A673 (cell line): ENCODE measurements at regions not wholly inside any gene's neighbourhood (a gene's known extent, or its start where the extent isn't known, plus 50 kb on each side); places are given as distances from the start of the nearest gene placed in this dataset.

Experiments used
- BruUV-seq: library from RNA; stranded (reverse); fragments of 400-500 nt; replicated peaks from 2 replicates; lab custom pipeline; 2021; lab: Mats Ljungman, UMichigan
- CTCF ChIA-PET: fragments of 300-600 bp; sonication (Branson Sonifier 250); formaldehyde crosslinking; loops from one replicate; lab custom pipeline; 2022; ENCODE audit warnings: antibody characterized with exemption; lab: Charles Lee
- POLR2A ChIA-PET: fragments of 300-600 bp; sonication (Branson Sonifier 250); formaldehyde crosslinking; loops from one replicate; lab custom pipeline; 2022; ENCODE audit warnings: antibody characterized with exemption; ENCODE audit not compliant: low non-redundant PET; lab: Charles Lee
- DNase-seq: peaks from one replicate; pipeline ENCODE4 v3.0.0-alpha.2; 2015; ENCODE audit warnings: low spot score
- H3K27ac ChIP-seq: fragments of 200-600 bp; sonication (generic); 2 replicates; pipeline ENCODE4 v1.5.1; 2016; ENCODE audit warnings: mixed run types, low read depth, mild to moderate bottlenecking, mixed read lengths, antibody characterized with exemption, low read length; ENCODE audit not compliant: poor library complexity, severe bottlenecking
- H3K27me3 ChIP-seq: fragments of 200-600 bp; sonication (generic); replicated peaks from 2 replicates; pipeline ENCODE4 v1.6.1; 2017; ENCODE audit warnings: mixed run types, low read depth, mild to moderate bottlenecking, mixed read lengths, antibody characterized with exemption, low read length; ENCODE audit not compliant: insufficient read depth, poor library complexity
- H3K36me3 ChIP-seq: fragments of 200-600 bp; sonication (generic); 2 replicates; pipeline ENCODE4 v1.6.1; 2016; ENCODE audit warnings: mixed run types, mild to moderate bottlenecking, mixed read lengths, antibody characterized with exemption, low read length; ENCODE audit not compliant: insufficient read depth, poor library complexity, severe bottlenecking
- H3K4me1 ChIP-seq: fragments of 200-600 bp; sonication (generic); 2 replicates; pipeline ENCODE4 v1.6.1; 2017; ENCODE audit warnings: mixed run types, mild to moderate bottlenecking, mixed read lengths, antibody characterized with exemption, low read length; ENCODE audit not compliant: insufficient read depth, poor library complexity, severe bottlenecking
- H3K4me3 ChIP-seq: fragments of 200-600 bp; sonication (generic); 2 replicates; pipeline ENCODE4 v1.5.1; 2016; ENCODE audit warnings: low read depth, mixed run types, mild to moderate bottlenecking, mixed read lengths, low read length; ENCODE audit not compliant: poor library complexity, severe bottlenecking
- H3K9me3 ChIP-seq: fragments of 200-600 bp; sonication (generic); 2 replicates; pipeline ENCODE4 v1.6.1; 2016; ENCODE audit warnings: mixed run types, low read depth, mild to moderate bottlenecking, mixed read lengths, antibody characterized with exemption, low read length; ENCODE audit not compliant: poor library complexity, severe bottlenecking
- CTCF ChIP-seq: fragments of 300-800, 200-600 bp; sonication (generic); conservative IDR thresholded peaks from 2 replicates; pipeline ENCODE4 v1.5.1; 2017; ENCODE audit warnings: low read depth, mild to moderate bottlenecking, antibody characterized with exemption, low read length, moderate library complexity, mixed read lengths
- EZH2 ChIP-seq: fragments of 200-600 bp; sonication (generic); IDR thresholded peaks from 2 replicates; pipeline ENCODE4 v1.6.1; 2017; ENCODE audit warnings: borderline replicate concordance, low read depth, mild to moderate bottlenecking, mixed read lengths, antibody characterized with exemption, low read length; ENCODE audit not compliant: poor library complexity, severe bottlenecking
- intact Hi-C: fragments of 100-400 bp; cut with micrococcal nuclease; formaldehyde crosslinking; loops from one replicate; pipeline ENCODE4 v1.10.0; 2022; ENCODE audit not compliant: unreplicated experiment

GRCh38 chr2:21245565-21245964 is 121.8 kb downstream of the TDRD15 start:
- Histone ChIP-seq H3K36me3 (no peaks in the 10 kb centered on the region), H3K9me3 (no peaks in the 10 kb centered on the region), H3K4me1 (no peaks in the 10 kb centered on the region), H3K27me3 (peaks cover 5% of the 10 kb centered on the region), H3K4me3 (no peak overlapping the region), H3K27ac (no peak overlapping the region)
- BruUV-seq, result no TSS peak
- TF ChIP-seq EZH2 (no peak), CTCF (no peak)
- no peak for DNase-seq
- intact Hi-C loops, result no loop called here
- POLR2A ChIA-PET, result no interaction called here
- CTCF ChIA-PET, result no interaction called here

GRCh38 chr2:21249367-21249766 is 125.6 kb downstream of the TDRD15 start:
- no peaks in the 10 kb centered on the region for H3K9me3 ChIP-seq
- DNase-seq, result no peak
- CTCF ChIA-PET, result no interaction called here
- no peak overlapping the region for H3K27ac ChIP-seq
- no peak overlapping the region for H3K4me3 ChIP-seq
- intact Hi-C loops, result no loop called here
- H3K27me3 ChIP-seq, result peaks cover 5% of the 10 kb centered on the region
- POLR2A ChIA-PET, result no interaction called here
- no peaks in the 10 kb centered on the region for H3K4me1 ChIP-seq
- no peaks in the 10 kb centered on the region for H3K36me3 ChIP-seq
- no TSS peak for BruUV-seq
- TF ChIP-seq CTCF (no peak), EZH2 (no peak)

GRCh38 chr2:21250673-21251072 is 126.9 kb downstream of the TDRD15 start:
- no TSS peak for BruUV-seq
- Histone ChIP-seq H3K9me3 (no peaks in the 10 kb centered on the region), H3K4me1 (no peaks in the 10 kb centered on the region), H3K4me3 (no peak overlapping the region), H3K27ac (no peak overlapping the region), H3K27me3 (peaks cover 5% of the 10 kb centered on the region), H3K36me3 (no peaks in the 10 kb centered on the region)
- intact Hi-C loops, result no loop called here
- ChIA-PET CTCF (no interaction called here), POLR2A (no interaction called here)
- no peak for TF ChIP-seq CTCF
- TF ChIP-seq EZH2, result no peak
- DNase-seq, result no peak
